GM18867 (cell line): ENCODE measurements at regions not wholly inside any gene's neighbourhood (a gene's known extent, or its start where the extent isn't known, plus 50 kb on each side); places are given as distances from the start of the nearest gene placed in this dataset.

Experiments
- ATAC-seq: cut with Tn5 transposase; IDR thresholded peaks from one replicate; pipeline ENCODE4 v1.9.1; 2021; ENCODE audit warnings: mild to moderate bottlenecking, moderate library complexity; ENCODE audit not compliant: unreplicated experiment

- no peak for ATAC-seq
Measured at GRCh38 chr2:151087377-151087776, 174.3 kb downstream of the RBM43 start.

GRCh38 chr2:151085181-151085611, 176.5 kb downstream of the RBM43 start:
- ATAC-seq: no peak

GRCh38 chr2:151083856-151084795, 177.5 kb downstream of the RBM43 start:
- no peak for ATAC-seq

GRCh38 chr2:151078889-151079288, 182.8 kb downstream of the RBM43 start:
- ATAC-seq: no peak

GRCh38 chr2:151071906-151072305, 189.8 kb downstream of the RBM43 start:
- ATAC-seq: no peak

GRCh38 chr2:151071382-151071781, 190.3 kb downstream of the RBM43 start:
- ATAC-seq: no peak

- ATAC-seq: no peak
Measured at GRCh38 chr2:151070253-151070652, 191.4 kb downstream of the RBM43 start.

- ATAC-seq: no peak
Measured at GRCh38 chr2:151067658-151068369, 193.8 kb downstream of the RBM43 start.

- ATAC-seq: no peak
Measured at GRCh38 chr2:151063271-151063670, 198.4 kb downstream of the RBM43 start.

- ATAC-seq: no peak
Measured at GRCh38 chr2:151060287-151060686, 201.4 kb downstream of the RBM43 start.

GRCh38 chr2:151056870-151057269, 204.8 kb downstream of the RBM43 start:
- no peak for ATAC-seq

- no peak for ATAC-seq
Measured at GRCh38 chr2:151053661-151053990, 208.0 kb downstream of the RBM43 start.

GRCh38 chr2:151052850-151053660, 208.6 kb downstream of the RBM43 start:
- ATAC-seq: no peak

GRCh38 chr2:151051574-151052220, 210.0 kb downstream of the RBM43 start:
- ATAC-seq: peak; percentile 90

GRCh38 chr2:151049746-151050145, 211.9 kb downstream of the RBM43 start:
- no peak for ATAC-seq

GRCh38 chr2:151048331-151049054, 213.2 kb downstream of the RBM43 start:
- no peak for ATAC-seq

GRCh38 chr2:151043484-151043883, 218.2 kb downstream of the RBM43 start:
- no peak for ATAC-seq

GRCh38 chr2:151042964-151043363, 218.7 kb downstream of the RBM43 start:
- no peak for ATAC-seq

- ATAC-seq: no peak
Measured at GRCh38 chr2:151040039-151040438, 221.6 kb downstream of the RBM43 start.

GRCh38 chr2:151038516-151038915, 223.1 kb downstream of the RBM43 start:
- ATAC-seq: no peak
